GM23338 (cell line): ENCODE measurements at regions not wholly inside any gene's neighbourhood (a gene's known extent, or its start where the extent isn't known, plus 50 kb on each side); places are given as distances from the start of the nearest gene placed in this dataset.

ENCODE experiments used
- ATAC-seq: fragments of 200-7000 bp; cut with Tn5 transposase; 3 replicates; pipeline ENCODE4 v1.9.1; 2020
- DNase-seq: peaks from one replicate; pipeline ENCODE4 v3.0.0-alpha.2; 2015; ENCODE audit warnings: low spot score
- H2AFZ ChIP-seq: fragments of 200-600 bp; sonication (generic); 2 replicates; pipeline ENCODE4 v1.8.0; 2016; ENCODE audit warnings: antibody characterized with exemption, mild to moderate bottlenecking, moderate library complexity
- H3F3A ChIP-seq: fragments of 200-600 bp; sonication (generic); replicated peaks from 2 replicates; pipeline ENCODE4 v1.8.0; 2017; ENCODE audit warnings: antibody characterized with exemption, mixed run types, low read depth
- H3K27ac ChIP-seq: fragments of 200-600 bp; sonication (generic); 2 replicates; pipeline ENCODE4 v1.6.1; 2016; ENCODE audit warnings: low read depth
- H3K27me3 ChIP-seq: fragments of 200-600 bp; sonication (generic); 2 replicates; pipeline ENCODE4 v1.8.0; 2016; ENCODE audit warnings: mild to moderate bottlenecking, mixed run types, moderate library complexity; ENCODE audit not compliant: insufficient read depth
- H3K36me3 ChIP-seq: fragments of 200-600 bp; sonication (generic); 2 replicates; pipeline ENCODE4 v1.8.0; 2016; ENCODE audit warnings: mild to moderate bottlenecking; ENCODE audit not compliant: insufficient read depth
- H3K4me1 ChIP-seq: fragments of 200-600 bp; sonication (generic); 2 replicates; pipeline ENCODE4 v1.8.0; 2016; ENCODE audit warnings: mild to moderate bottlenecking, moderate library complexity; ENCODE audit not compliant: insufficient read depth
- H3K4me2 ChIP-seq: fragments of 200-600 bp; sonication (generic); 2 replicates; pipeline ENCODE4 v1.7.1; 2017; ENCODE audit warnings: mixed run types
- H3K4me3 ChIP-seq: fragments of 200-600 bp; sonication (generic); 2 replicates; pipeline ENCODE4 v1.6.1; 2016; ENCODE audit warnings: mixed run types
- H3K79me2 ChIP-seq: fragments of 200-600 bp; sonication (generic); replicated peaks from 2 replicates; pipeline ENCODE4 v1.8.0; 2017; ENCODE audit warnings: mild to moderate bottlenecking; ENCODE audit not compliant: insufficient read depth
- H3K9me2 ChIP-seq: fragments of 200-600 bp; sonication (generic); 2 replicates; pipeline ENCODE4 v1.8.0; 2017; ENCODE audit not compliant: insufficient read depth
- H4K20me1 ChIP-seq: fragments of 200-600 bp; sonication (generic); replicated peaks from 2 replicates; pipeline ENCODE4 v1.8.0; 2017; ENCODE audit warnings: mild to moderate bottlenecking; ENCODE audit not compliant: insufficient read depth
- H3K27ac Mint-ChIP-seq: 2 replicates; pipeline ENCODE4 v1.8.0; 2020; ENCODE audit warnings: inconsistent platforms, mild to moderate bottlenecking, moderate library complexity, mixed read lengths
- H3K27me3 Mint-ChIP-seq: 3 replicates; pipeline ENCODE4 v1.8.0; 2022; ENCODE audit warnings: low read depth, mild to moderate bottlenecking, moderate library complexity, mixed read lengths, inconsistent platforms; ENCODE audit not compliant: insufficient read depth, poor library complexity
- H3K36me3 Mint-ChIP-seq: 3 replicates; pipeline ENCODE4 v1.8.0; 2021; ENCODE audit warnings: low read depth, mild to moderate bottlenecking, inconsistent platforms, moderate library complexity, mixed read lengths
- H3K4me1 Mint-ChIP-seq: 3 replicates; pipeline ENCODE4 v1.8.0; 2020; ENCODE audit warnings: mild to moderate bottlenecking, inconsistent platforms, mixed read lengths
- H3K4me3 Mint-ChIP-seq: 3 replicates; pipeline ENCODE4 v1.8.0; 2021; ENCODE audit warnings: moderate library complexity, mild to moderate bottlenecking, inconsistent platforms, mixed read lengths
- H3K9me3 Mint-ChIP-seq: 3 replicates; pipeline ENCODE4 v1.8.0; 2020; ENCODE audit warnings: moderate library complexity, mild to moderate bottlenecking, inconsistent platforms, mixed read lengths
- CREB1 ChIP-seq: fragments of 250-450 bp; sonication (Bioruptor Pico); IDR thresholded peaks from 2 replicates; pipeline ENCODE4 v1.5.0; 2020; ENCODE audit warnings: low read depth, mild to moderate bottlenecking, moderate library complexity
- EZH2 ChIP-seq: fragments of 200-600 bp; sonication (generic); IDR thresholded peaks from one replicate; pipeline ENCODE4 v1.8.0; 2017; ENCODE audit warnings: antibody characterized with exemption, mild to moderate bottlenecking, low read depth; ENCODE audit not compliant: unreplicated experiment
- JUNB ChIP-seq: IDR thresholded peaks from one replicate; pipeline ENCODE4 v1.6.1; 2016; ENCODE audit warnings: antibody characterized with exemption; ENCODE audit not compliant: unreplicated experiment
- REST ChIP-seq: IDR thresholded peaks from one replicate; pipeline ENCODE4 v1.6.1; 2018; ENCODE audit warnings: antibody characterized with exemption; ENCODE audit not compliant: unreplicated experiment
- STAT1 ChIP-seq: IDR thresholded peaks from one replicate; pipeline ENCODE4 v1.6.1; 2016; ENCODE audit warnings: antibody characterized with exemption; ENCODE audit not compliant: unreplicated experiment
- ZNF331 ChIP-seq: fragments of 250-450 bp; sonication (Bioruptor Pico); IDR thresholded peaks from 2 replicates; pipeline ENCODE4 v1.5.0; 2020; ENCODE audit warnings: low read depth, mild to moderate bottlenecking, moderate library complexity
- ZNF462 ChIP-seq: fragments of 250-450 bp; sonication (Bioruptor Pico); IDR thresholded peaks from 2 replicates; pipeline ENCODE4 v1.5.0; 2020; ENCODE audit warnings: mild to moderate bottlenecking, moderate library complexity

GRCh38 chr11:57100638-57101331 lies 81.0 kb upstream of the LRRC55 start:
- H3K36me3 ChIP-seq, result no peaks in the 10 kb centered on the region
- Mint-ChIP-seq H3K4me1 (peaks cover 3% of the 10 kb centered on the region; the same call in 2 of the 3 replicates), H3K27ac (no peak overlapping the region), H3K27me3 (peaks cover 2% of the 10 kb centered on the region), H3K36me3 (no peaks in the 10 kb centered on the region; the same call in 2 of the 3 replicates), H3K4me3 (no peak overlapping the region), H3K9me3 (no peaks in the 10 kb centered on the region; the same call in 2 of the 3 replicates)
- no peak overlapping the region for H2AFZ ChIP-seq
- TF ChIP-seq STAT1 (no peak), REST (no peak), ZNF331 (no peak), ZNF462 (CRISPR knock-in tag) (no peak), EZH2 (no peak), JUNB (no peak), CREB1 (CRISPR knock-in tag) (no peak)
- H4K20me1 ChIP-seq, result no peaks in the 10 kb centered on the region
- no peaks in the 10 kb centered on the region for H3K27me3 ChIP-seq
- H3K9me2 ChIP-seq, result peaks cover 7% of the 10 kb centered on the region; the same call in 1 of the 2 replicates
- H3F3A ChIP-seq, result no peaks in the 10 kb centered on the region
- H3K4me3 ChIP-seq, result no peak overlapping the region
- no peaks in the 10 kb centered on the region for H3K79me2 ChIP-seq
- H3K27ac ChIP-seq, result no peak overlapping the region
- no peak overlapping the region for H3K4me2 ChIP-seq
- H3K4me1 ChIP-seq, result peaks cover 5% of the 10 kb centered on the region; the same call in 1 of the 2 replicates
- ATAC-seq, result no peak
- DNase-seq, result no peak
